RWPE1 (cell line): ENCODE measurements at regions not wholly inside any gene's neighbourhood (a gene's known extent, or its start where the extent isn't known, plus 50 kb on each side); places are given as distances from the start of the nearest gene placed in this dataset.

Experiments used
- CTCF ChIA-PET: fragments of 350-600 bp; sonication (Branson Sonifier 250); formaldehyde crosslinking; extraction: SDS; loops from one replicate; lab custom pipeline; 2021; lab: Yijun Ruan, JAX
- POLR2A ChIA-PET: fragments of 400-600 bp; formaldehyde crosslinking; extraction: SDS; loops from one replicate; lab custom pipeline; 2020; ENCODE audit warnings: antibody characterized with exemption; ENCODE audit not compliant: low non-redundant PET; lab: Yijun Ruan, JAX
- DNase-seq: peaks from one replicate; pipeline ENCODE4 v3.0.0; 2012; ENCODE audit warnings: low spot score
- H3K27ac ChIP-seq: fragments of 450-650 bp; 2 replicates; pipeline ENCODE4 v1.5.1; 2017
- TF ChIP-seq, protein P1 (sequence below): fragments of 450-650 bp; conservative IDR thresholded peaks from 2 replicates; pipeline ENCODE4 v1.5.1; 2017; ENCODE audit warnings: low read depth, mild to moderate bottlenecking

DNA sequence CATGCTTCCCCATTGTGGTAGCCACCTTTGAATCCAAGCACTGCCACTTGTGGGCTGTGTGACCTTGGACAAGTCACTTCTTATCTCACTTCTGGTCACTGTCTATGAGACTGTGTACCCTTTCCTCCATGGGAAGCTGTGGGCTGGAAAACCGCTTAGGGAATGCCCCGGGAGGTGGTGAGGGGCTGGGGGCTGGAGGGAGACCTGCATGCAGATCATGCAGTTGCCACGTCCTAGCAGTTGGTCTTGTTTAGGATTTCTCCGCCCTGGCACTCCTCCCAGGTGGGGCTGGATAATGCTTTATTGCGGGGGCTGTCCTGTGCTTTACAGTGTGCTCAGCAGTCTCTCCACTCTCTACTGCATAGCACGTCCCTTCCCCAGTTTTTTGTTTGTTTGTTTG lies 62.9 kb upstream of the OPN4 start:
- DNase-seq, result no peak
- POLR2A ChIA-PET, result no interaction called here
- TF ChIP-seq, protein P1, sequence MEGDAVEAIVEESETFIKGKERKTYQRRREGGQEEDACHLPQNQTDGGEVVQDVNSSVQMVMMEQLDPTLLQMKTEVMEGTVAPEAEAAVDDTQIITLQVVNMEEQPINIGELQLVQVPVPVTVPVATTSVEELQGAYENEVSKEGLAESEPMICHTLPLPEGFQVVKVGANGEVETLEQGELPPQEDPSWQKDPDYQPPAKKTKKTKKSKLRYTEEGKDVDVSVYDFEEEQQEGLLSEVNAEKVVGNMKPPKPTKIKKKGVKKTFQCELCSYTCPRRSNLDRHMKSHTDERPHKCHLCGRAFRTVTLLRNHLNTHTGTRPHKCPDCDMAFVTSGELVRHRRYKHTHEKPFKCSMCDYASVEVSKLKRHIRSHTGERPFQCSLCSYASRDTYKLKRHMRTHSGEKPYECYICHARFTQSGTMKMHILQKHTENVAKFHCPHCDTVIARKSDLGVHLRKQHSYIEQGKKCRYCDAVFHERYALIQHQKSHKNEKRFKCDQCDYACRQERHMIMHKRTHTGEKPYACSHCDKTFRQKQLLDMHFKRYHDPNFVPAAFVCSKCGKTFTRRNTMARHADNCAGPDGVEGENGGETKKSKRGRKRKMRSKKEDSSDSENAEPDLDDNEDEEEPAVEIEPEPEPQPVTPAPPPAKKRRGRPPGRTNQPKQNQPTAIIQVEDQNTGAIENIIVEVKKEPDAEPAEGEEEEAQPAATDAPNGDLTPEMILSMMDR, result no peak
- H3K27ac ChIP-seq, result no peak overlapping the region
- CTCF ChIA-PET, result no interaction called here

DNA sequence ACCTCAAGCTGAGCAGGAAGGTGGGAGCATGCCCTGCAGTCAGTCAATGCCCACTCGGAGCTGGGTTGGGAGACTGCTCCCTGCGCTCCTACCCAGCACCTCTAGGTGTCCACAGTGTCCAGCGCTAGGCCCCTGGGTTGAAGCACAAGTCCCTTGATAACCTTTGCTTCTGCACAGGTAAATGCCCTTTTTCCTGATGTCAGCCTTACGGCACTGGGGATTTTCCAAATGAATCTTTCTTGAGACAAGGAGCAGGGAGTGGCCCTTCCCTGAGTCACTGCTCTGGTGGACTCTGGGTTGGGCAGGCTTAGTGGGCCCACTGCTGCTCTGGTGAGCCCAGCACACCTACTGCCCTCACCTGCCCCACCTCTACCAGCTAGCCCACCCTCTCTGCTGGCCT lies 61.9 kb upstream of the OPN4 start:
- TF ChIP-seq, protein P1, result no peak
- ChIA-PET CTCF (interaction anchor here (1.0 kb wide), 1 partner anchor 19 kb away, joined by 3 read pairs; no protein-coding TSS in a partner anchor), POLR2A (no interaction called here)
- DNase-seq, result no peak
- no peak overlapping the region for H3K27ac ChIP-seq

DNA sequence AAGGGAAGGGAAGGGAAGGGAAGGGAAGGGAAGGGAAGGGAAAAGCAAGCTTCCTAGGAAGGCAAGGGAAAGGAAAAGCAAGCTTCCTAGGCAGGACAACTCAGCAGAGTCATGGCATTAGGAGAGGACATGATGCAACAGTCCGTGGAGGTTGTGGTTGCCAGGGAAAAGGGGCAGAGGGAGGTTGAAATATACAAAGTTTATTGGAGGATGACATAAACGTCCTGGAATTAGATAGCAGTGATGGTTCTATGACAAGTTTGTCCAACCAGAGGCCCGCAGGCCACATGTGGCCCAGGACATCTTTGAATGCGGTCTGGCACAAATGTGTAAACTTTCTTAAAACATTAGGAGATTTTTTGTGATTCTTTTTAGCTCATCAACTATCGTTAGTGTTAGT lies 59.8 kb upstream of the OPN4 start:
- CTCF ChIA-PET, result interaction anchor here (0.7 kb wide), 1 partner anchor 107 kb away, joined by 6 read pairs; no protein-coding TSS in a partner anchor

DNA sequence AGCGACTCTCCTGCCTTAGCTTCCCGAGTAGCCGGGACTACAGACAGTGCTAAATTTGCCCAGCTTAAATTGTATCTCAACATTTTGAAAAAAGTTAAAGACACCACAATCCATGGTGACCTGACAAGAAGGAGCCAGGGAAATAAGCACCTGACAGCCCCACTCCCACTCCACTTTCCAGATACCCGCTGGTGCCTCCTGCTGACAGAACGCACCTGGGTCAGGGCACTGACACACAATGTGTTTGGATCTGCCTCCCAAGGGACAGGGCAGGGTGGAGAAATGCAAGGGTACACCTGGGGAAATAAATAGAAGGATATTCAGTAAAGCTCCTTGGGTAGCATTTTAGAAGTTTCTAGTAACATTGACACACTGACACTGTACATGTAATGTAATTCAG lies 58.9 kb upstream of the OPN4 start:
- TF ChIP-seq, protein P1, result no peak
- H3K27ac ChIP-seq, result no peak overlapping the region
- ChIA-PET CTCF (interaction anchor here (1.8 kb wide), 1 partner anchor 10 kb away, joined by 5 read pairs; no protein-coding TSS in a partner anchor), POLR2A (interaction anchor here (0.6 kb wide), 1 partner anchor 15 kb away, joined by 3 read pairs; no protein-coding TSS in a partner anchor)
- DNase-seq, result no peak

More for the DNA sequence above, 59.8 kb upstream of the OPN4 start:
- no peak overlapping the region for H3K27ac ChIP-seq
- TF ChIP-seq, protein P1, result no peak
- POLR2A ChIA-PET, result no interaction called here
- DNase-seq, result no peak

DNA sequence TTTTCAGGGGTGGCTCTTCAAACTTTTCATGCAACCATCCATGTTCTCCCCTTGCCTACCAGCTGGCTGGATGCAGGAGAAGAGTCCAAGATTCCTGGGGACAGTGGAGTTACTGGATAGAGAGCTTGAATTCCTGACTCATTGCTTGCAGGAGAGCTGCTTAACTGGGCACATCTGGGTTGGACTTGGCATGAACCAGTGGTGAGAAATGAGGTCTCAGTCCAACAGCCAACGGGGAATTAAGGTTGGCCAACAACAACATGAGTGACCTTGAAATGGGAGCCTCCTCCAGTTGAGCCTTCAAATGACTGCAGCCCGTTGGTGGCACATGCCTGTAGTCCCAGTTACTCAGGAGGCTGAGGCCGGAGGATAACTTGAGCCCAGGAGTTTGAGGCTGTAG lies 58.1 kb upstream of the OPN4 start:
- no peak overlapping the region for H3K27ac ChIP-seq
- TF ChIP-seq, protein P1, result no peak
- POLR2A ChIA-PET, result interaction anchor here (0.6 kb wide), 1 partner anchor 14 kb away, joined by 3 read pairs; no protein-coding TSS in a partner anchor
- CTCF ChIA-PET, result interaction anchor here (1.8 kb wide), 1 partner anchor 11 kb away, joined by 5 read pairs; no protein-coding TSS in a partner anchor
- DNase-seq, result no peak

DNA sequence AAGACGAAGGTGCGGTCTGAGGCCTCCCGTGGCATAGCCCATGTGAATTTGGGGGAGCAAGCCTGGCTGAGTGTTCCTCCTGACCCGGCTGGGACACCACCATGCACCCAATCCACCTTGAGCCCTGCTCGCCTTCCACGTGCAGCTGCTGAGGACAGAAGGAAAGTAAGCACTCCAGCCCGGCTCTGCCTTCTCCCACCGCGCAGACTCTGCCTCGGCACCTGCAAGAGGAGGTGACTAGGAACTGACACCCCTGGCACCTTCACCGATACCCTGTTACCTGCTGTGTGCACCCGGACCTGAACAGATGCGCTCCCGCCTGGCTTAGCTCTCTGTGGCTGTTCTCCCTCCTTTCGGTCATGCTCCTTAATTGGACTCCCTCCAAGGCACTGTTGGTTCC lies 57.0 kb upstream of the OPN4 start:
- ChIA-PET CTCF (interaction anchor here (0.6 kb wide), 1 partner anchor 14 kb away, joined by 3 read pairs; no protein-coding TSS in a partner anchor), POLR2A (no interaction called here)
- TF ChIP-seq, protein P1, result no peak
- DNase-seq, result no peak
- H3K27ac ChIP-seq, result no peak overlapping the region
